ENCODE measurements at regions not wholly inside any gene's neighbourhood (a gene's known extent, or its start where the extent isn't known, plus 50 kb on each side); places are given as distances from the start of the nearest gene placed in this dataset.
"Not testable (repeated sequence)": the region's sequence is repeated elsewhere in the genome, so short reads cannot be mapped to it uniquely, and the experiment has no call there.

GRCh38 chr13:50649211-50649610 lies 194.3 kb downstream of the DLEU7 start:
- in situ Hi-C loops (cut with HindIII; ENCODE audit: low sequenced_read_pairs): no loop called here
- no peak overlapping the region for H3K4me3 ChIP-seq (ENCODE audit: low read depth, low read length)
- DNase-seq (ENCODE audit: low read depth, low spot score): no peak
- no peak for TF ChIP-seq CTCF (IDR thresholded peaks at IDR 0.05; ENCODE audit: low read depth, low read length)

GRCh38 chr13:50650592-50651504 lies 192.6 kb downstream of the DLEU7 start:
- H3K4me3 ChIP-seq (ENCODE audit: low read depth, low read length): no peak overlapping the region
- in situ Hi-C loops (cut with HindIII; ENCODE audit: low sequenced_read_pairs): no loop called here
- DNase-seq (ENCODE audit: low read depth, low spot score): peak; percentile 24
- no peak for TF ChIP-seq CTCF (IDR thresholded peaks at IDR 0.05; ENCODE audit: low read depth, low read length)

GRCh38 chr13:50651922-50652321 lies 191.6 kb downstream of the DLEU7 start:
- in situ Hi-C loops (cut with HindIII; ENCODE audit: low sequenced_read_pairs): no loop called here
- TF ChIP-seq CTCF (IDR thresholded peaks at IDR 0.05; ENCODE audit: low read depth, low read length): no peak

GRCh38 chr13:50654331-50654730 lies 189.2 kb downstream of the DLEU7 start:
- DNase-seq (ENCODE audit: low read depth, low spot score): no peak
- in situ Hi-C loops (cut with HindIII; ENCODE audit: low sequenced_read_pairs): no loop called here
- H3K4me3 ChIP-seq (ENCODE audit: low read depth, low read length): no peak overlapping the region
- no peak for TF ChIP-seq CTCF (IDR thresholded peaks at IDR 0.05; ENCODE audit: low read depth, low read length)

More at GRCh38 chr13:50651922-50652321, 191.6 kb downstream of the DLEU7 start:
- no peak for DNase-seq (ENCODE audit: low read depth, low spot score)
- no peak overlapping the region for H3K4me3 ChIP-seq (ENCODE audit: low read depth, low read length)

- DNase-seq (ENCODE audit: low read depth, low spot score); H3K4me3 ChIP-seq (ENCODE audit: low read depth, low read length); in situ Hi-C loops (cut with HindIII; ENCODE audit: low sequenced_read_pairs): not testable (repeated sequence)
These were observed 181.6 kb downstream of the DLEU7 start for GRCh38 chr13:50661881-50662280.

- in situ Hi-C loops (cut with HindIII; ENCODE audit: low sequenced_read_pairs): no loop called here
- no peak for DNase-seq (ENCODE audit: low read depth, low spot score)
- no peak for TF ChIP-seq CTCF (IDR thresholded peaks at IDR 0.05; ENCODE audit: low read depth, low read length)
- H3K4me3 ChIP-seq (ENCODE audit: low read depth, low read length): no peak overlapping the region
These were observed 178.5 kb downstream of the DLEU7 start for GRCh38 chr13:50664951-50665350.

- TF ChIP-seq CTCF (IDR thresholded peaks at IDR 0.05; ENCODE audit: low read depth, low read length): no peak
- H3K4me3 ChIP-seq (ENCODE audit: low read depth, low read length): no peak overlapping the region
- DNase-seq (ENCODE audit: low read depth, low spot score): no peak
- in situ Hi-C loops (cut with HindIII; ENCODE audit: low sequenced_read_pairs): no loop called here
These were observed 175.4 kb downstream of the DLEU7 start for GRCh38 chr13:50668049-50668448.

All from astrocyte of the spinal cord (primary cell).